GM21367 (cell line): ENCODE measurements at regions not wholly inside any gene's neighbourhood (a gene's known extent, or its start where the extent isn't known, plus 50 kb on each side); places are given as distances from the start of the nearest gene placed in this dataset.

Source experiments
- ATAC-seq: cut with Tn5 transposase; IDR thresholded peaks from one replicate; pipeline ENCODE4 v1.9.1; 2021; ENCODE audit not compliant: unreplicated experiment

DNA sequence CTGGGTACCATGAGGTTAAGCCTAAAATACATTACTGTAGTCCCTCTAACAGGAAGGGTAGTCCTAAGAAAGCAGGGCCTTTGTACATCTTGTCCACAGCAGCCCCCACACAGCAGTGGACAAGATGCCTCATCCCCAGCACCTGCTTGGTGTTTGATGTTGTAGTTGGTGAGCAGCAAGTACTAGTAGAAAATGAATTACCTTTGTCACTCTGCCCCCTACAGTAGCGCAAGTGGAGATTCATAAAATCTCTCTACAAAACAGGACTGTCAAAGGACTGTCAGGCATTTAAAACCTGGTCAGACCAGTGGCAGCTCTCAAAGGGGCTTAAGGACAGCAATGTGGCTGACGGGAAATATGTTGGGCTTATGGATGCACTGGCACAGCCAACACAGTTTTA, 122.5 kb downstream of the TMEM174 start:
- ATAC-seq: no peak

DNA sequence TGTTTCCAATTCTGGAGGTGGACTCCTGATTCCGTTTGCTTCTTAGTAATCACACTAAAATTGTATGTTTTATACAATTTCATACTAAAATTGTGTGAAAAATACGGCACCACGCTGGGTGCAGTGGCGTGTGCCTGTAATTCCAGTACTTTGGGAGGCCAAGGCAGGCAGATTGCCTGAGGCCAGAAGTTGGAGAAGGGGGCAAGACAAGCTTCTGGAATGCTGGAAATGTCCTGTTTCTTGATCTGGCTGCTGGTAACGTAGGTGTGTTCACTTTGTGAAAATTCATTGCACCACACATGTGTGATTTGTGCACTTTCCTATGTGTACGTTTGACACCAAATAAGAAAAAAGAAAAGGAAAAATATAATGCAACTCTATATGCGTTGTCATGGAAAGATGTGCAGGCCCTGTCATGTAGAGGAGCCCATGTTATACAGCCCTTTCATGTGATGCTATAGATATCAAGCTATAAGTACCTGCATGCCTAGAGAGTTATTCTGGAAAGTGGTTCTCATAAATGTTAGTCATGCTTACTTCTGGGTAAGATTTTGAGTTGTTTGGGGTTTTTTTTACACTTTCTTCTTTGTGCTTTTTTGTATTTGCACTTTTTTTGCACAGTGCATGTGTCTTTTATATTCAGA, 119.9 kb downstream of the TMEM174 start:
- ATAC-seq: no peak

DNA sequence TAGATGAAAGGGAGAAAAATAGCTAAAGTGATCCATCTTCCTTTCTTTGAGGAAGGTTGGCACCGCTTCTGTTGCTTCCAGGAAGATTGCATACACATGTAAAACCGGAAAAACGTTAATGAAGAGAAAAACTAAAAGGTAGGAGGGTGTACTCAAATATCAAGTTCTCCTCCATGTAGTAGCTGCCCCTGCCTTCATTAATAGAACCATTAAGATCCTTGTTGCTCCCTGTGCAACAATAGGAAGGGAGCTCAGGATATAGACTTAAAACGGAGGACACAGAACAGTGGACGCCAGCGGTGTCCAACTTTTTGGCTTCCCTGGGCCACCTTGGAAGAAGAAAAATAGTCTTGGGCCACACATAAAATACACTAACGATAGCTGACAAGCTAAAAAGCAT, 118.9 kb downstream of the TMEM174 start:
- ATAC-seq: no peak

DNA sequence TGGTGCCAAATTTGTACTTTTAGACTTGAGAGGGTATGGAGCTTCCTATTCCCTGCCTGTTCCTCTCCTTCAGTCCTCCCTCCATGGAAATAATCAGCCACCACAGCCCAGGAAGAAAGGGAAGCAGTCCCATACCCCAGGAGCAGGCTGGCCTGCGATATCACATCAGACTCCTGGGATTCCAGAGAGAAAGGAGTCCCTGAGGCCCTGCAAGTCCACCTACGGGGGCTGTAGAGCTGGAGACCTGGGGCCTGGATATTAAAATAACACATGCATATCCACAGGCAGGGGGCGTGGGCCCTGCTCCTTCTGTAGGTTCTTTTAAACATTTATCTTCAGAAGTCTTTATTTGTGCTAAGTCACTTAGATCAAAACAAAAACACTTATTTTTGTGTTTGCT, 117.2 kb downstream of the TMEM174 start:
- no peak for ATAC-seq

DNA sequence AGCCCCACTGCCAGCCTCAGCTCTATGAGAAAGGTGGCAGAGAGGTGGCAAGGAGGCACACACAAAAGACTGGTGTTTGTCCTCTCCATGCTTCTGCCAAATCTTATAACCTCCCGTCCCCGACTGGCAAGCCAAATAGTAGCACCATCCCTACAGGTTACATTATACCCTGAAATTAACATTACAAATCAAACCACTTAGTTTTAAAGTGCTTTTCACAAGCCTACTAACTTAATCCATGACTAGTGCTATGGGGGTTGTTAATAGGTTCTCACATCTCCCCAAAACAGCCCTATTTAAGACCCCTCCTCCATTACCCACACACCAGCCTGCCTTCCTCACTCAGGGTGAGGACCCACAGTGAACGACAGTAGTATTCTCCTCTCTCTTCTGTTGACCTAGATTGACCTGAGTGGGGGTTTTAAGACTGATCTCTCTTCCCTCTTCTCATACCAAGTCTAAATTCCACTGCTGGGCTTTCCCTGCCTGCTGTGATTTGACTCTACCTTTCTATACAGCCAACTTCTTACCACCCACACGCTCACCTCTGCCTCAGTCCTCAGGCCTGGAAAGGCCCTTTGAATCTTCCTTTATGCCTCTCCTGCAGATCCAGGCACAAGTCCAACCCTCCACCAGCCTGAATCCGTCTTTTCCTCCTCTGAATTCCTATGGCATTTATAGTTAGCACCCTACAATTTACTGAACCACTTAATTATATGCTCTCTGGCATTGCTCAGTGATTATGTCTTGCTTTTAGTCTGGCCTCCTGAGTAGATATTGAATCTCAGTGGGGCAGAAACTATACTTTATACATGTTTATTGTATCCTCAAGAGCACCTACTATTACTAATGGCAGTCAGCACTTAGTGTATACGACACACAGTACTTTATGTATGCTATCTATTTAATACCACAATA, 116.1 kb downstream of the TMEM174 start:
- ATAC-seq: no peak

DNA sequence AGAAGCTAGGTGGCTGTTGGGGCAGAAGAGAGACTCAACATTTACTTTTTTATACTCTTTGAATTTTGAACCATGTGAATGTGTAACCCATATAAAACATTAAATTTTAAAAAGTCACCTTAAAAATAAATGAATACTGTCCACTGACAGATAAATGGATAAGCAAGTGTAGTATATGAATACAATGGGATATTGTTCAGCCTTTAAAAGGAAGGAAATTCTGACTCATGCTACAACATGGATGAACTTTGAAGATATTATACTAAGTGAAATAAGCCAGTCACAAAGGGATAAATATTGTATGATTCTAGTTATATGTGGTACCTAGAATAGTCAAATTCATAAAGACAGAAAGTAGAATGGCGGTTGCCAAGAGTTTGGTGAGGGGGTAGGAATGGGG, 113.9 kb downstream of the TMEM174 start:
- no peak for ATAC-seq

DNA sequence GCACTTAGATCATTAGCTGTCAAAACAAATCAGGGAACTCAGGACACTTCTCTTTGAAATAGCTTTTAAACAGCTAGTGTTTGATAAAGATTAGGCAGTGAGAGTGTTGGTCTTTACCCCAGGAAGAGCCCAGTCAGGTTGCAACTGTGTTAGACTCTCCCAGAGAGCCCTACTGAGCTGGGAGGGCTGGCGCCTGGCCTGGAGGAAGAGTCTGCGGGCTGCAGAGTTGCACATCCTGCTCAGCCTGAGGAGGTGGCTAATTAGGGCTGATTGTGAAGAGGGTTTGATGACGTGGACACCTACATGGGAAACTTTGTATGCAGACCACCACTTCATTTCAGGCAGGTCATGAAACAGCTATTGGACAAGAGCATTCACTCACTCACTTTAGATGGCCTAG, 112.0 kb downstream of the TMEM174 start:
- no peak for ATAC-seq

DNA sequence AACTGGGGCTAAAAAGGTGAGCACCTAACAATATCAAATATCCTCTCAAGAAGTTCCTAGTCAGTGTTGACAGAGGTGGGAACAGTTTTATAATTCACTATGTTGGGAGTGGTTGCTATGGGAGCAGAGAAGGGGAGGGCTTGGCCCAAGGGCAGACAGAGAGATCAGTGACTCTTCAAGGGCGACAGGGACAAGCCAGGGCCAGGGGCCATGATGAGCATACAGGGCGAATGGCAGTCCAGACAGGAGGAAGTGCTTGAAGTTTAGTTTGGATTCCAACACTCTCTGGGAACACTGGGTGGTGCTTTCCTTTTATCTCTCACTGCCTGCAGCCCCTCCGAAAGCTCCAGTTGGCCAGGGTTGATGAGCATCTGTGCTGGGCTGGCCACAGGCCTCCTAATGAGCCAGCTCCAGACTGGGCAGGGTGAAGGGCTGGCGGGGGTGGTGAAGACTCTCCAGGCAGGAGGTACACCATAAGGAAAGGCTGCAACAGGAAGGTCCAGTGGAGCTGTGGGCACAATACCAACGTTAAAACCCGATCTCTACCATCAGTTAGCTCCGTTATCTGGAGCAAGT, 111.3 kb downstream of the TMEM174 start:
- ATAC-seq: no peak

DNA sequence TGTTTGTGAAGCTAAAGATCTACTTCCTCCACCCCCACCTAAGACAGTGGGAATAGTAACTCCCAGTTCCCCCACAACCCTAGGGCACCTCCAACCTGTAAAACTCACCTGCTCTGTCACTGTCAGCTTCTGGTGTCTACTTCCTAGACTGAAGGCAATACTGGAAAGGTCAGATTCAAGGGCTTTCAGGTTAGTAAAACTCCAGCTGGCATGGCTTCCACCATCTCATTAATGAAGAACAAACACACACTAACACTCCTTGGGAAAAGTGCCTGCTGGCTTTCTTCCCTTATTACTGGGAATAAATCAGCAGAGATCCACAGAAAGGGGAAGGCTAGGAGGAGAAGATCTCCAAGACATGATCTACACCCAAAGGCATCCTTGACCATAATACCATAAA, 109.9 kb downstream of the TMEM174 start:
- no peak for ATAC-seq

DNA sequence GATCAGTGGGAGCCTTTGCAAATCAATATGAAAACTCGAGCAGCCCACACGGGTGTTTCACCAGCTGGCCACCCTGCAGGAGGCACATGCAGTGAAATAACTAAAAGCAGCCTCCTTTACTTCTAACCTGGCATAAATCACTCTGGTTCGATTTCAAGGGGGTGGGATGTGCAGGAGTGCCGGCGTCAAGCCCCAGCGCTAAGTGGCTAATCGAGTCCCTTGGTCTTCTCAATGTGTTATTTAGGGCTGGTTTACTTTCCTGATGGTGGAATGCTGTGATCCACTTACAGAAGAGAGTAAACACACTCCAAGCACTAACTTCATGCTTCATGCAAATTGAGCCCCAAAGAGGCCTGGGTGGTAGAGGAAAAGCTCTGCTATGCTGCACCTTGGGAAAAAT, 109.4 kb downstream of the TMEM174 start:
- no peak for ATAC-seq

DNA sequence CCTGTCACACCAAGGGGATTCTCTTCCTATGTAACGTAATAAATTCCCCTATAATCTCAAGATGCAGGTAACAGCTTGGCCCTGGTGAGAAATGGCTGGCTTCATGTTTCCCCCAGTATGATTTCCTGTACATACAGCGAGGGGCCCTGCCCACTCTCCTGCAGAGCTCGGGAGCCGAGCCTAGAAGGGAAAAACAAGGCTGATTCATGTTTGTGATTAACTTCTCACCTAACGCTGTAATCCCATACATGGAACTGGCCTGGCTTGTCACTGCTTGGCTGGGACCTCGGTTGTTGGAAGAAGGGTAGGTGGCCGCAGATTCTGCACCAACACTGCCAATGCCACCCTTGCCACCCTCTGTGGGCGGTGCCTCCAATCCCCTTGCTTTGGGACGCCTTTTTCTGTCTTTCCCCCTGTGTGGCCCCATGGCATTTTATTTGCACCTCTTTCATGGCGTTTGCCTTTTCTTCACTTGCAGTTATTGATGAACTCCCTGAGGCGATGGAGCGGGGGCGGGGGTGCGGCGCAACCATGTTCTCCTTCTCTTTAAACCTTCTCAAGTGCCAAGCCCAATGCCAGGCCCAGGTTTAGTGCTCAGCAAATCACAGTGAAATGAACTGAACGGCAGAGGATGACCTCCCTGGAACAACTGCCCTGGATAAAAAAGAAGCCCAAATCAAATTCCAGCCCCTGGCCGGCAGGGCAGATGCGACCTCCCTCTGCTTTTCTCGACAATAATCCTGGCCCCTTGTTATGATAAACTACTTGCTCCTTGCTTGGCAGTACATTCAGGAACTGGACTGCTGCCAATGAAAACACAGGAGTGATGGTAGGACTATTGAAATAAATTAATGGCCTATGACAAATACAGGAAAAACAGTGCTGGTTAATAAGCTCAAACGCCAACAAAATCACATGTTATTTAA, 108.1 kb downstream of the TMEM174 start:
- no peak for ATAC-seq

DNA sequence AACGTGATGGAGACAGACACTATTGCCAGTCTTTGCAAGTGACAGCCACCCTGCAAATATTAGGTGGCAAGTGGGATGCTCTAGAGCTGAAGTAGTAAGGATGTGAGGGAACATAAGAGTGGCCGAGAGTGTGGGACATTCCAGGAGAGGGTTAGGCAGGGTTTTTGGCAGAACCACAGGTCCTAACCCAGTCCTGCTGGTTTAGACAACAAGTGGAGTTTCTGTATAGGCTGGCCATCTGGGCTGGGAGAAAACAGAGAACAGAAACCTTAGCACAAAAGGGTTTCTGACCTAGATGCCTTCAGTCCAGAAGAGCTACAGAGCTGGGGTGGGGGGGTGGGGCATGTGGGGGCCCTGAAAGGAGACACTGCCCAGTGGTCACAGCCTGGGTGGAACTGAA, 107.4 kb downstream of the TMEM174 start:
- ATAC-seq: no peak

DNA sequence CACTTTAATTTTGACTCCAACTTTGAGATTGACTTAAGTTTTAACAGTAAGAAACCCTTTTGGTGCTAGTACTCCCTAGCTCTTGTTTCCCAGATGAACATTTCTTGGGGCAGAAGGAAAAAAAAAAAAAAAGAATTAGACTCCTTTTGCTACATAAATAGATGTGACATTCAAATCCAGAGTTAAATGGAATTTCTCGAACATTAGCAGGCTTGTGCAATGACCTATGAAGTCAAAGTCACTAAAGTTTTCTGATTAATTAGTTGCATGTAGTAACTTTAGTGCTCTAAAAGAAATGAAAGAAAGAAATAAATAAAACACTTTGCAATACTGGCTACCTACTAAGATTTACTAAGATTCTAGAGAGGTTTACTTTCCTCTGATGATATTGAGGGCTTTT, 106.8 kb downstream of the TMEM174 start:
- no peak for ATAC-seq

DNA sequence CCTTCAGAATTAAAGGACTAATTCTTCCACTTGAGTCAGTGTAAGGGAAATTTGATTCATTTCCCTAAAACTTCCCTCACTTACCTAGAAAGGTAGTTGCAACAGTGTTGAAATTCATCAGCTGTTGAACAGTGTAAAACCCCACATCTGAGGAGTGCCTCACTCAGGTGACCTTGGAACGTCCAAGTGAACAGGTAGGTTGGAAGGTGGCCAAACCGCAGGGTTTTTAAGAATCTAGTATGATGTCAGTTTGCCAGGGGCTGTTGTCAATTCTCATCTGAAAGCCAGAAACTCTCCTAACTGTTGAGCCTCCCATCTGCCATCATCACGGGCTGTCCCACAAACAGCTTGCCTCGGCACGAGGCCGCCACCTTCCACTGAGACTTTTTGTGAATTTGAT, 105.7 kb downstream of the TMEM174 start:
- ATAC-seq: no peak

DNA sequence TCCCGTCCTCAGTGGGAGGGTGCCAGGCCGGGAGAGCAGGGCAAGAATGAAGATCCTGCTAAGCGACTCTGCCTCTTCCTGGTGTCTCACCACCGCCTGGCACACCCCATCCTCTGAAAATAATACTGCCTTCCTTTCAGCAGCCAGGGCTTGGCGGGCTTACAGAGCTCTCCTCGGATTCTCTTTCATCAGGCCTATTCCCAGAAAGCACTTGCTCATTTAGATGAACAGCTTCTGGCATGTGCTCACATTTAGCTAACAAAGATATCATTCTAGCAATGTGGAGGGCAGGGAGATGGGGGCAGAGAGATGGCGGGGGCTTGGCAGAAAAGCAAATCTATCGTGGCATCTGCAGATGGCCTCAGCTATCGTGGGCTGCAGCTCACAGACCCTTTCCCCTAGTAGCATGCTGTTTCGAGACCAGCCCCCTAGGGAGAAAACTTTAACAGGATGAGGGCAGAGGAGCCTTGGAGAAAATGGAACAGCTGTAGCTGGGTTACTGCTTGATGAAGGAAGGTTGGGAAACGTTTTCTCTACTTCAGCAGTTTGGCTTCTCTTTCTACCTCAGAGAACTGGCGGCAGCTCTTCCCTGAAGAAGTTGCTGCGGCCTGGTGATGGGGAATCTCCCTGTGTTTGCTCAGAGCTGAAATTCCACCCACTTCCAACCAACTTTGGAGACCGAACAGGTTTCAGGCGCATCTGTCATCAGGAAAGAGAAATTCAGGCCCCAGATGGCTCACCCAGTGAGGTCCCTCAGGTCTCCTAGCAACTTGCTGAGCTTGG, 102.1 kb downstream of the TMEM174 start:
- no peak for ATAC-seq

DNA sequence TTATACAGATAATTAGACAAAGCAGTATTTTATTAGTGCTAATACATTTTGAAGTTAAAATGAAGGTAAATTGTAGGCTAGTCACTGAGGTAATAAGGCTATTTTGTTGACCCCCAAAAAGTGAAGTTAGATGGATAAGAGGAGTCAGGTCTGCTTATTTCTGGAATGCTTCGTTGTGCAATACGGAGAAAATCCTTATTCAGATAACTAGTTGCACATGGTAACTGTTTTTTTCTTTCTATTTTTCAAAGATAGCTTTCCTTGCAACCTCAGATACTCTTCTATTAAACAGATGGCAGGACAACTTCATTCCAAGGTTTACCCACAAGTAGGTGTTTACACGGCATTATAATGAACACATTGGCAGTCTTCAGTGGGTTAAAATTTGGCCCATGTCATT, 101.1 kb downstream of the TMEM174 start:
- no peak for ATAC-seq

DNA sequence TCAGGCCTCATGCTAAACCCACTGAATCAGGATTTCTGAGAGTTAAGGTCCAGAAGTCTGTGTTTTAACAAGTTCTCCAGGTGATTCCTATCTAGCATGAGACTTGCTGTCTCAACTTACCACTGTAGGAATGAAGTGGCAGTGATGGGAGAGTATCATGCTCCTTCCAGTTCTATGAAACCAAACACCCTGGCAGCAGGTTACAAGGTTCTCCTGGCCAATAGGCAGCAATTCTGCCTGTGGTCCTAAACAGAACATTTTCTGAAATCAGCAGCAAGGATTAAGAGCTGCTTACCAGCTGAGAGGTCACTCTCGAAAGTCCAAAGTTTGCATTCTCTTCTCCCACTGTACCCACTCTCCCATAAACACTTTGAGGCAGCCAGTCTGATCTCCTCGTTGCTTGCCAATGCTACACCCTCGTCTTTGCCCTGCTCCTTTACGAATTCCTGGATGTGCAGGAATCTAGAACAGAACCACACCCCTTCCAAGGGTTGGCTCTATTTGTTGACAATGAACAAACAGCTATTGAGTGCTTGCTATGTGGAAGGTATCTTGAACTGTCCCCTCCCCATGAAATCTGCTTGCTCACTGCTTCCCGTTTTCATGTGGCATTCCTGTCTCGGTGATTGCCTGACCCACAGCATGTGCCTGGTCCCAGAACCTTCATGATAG, 100.5 kb downstream of the TMEM174 start:
- no peak for ATAC-seq

DNA sequence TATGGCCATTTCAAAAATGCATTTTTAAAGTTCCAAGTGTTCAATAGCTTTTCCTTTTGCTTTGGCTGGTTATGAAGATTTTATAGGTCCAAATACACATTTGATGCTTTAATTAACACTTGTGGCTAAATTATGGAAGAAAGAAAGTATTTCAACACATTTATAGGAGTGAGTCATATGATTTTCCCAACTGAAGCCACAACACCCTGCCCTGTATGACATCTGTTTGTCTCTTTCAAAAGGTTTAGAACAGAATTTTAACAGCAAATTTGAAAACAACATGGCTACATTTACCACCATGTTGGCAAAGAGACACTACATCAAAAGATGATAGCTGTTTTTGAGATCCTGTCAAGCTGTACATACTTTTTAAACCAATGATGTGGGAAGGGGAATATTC, 99.4 kb downstream of the TMEM174 start:
- no peak for ATAC-seq

DNA sequence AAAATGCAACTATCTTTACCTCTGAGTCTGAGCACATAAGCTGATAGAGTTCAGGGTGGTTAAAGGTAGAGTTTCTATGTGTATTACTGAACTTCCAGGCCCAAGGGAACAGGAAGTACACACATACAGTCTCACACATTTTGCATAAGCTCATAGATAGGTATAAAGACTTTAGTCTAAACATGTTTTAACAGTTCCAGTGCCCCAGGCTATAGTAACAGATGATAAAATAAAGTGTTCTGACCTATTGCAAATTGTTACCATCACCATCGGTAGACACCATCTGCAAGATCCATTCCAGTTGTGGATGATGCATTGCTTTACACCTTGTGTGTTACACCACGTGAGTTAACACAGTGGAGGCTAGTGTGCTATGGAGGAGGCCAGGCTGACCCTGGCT, 95.8 kb downstream of the TMEM174 start:
- ATAC-seq: no peak
